HG02870 (cell line): ENCODE measurements at regions not wholly inside any gene's neighbourhood (a gene's known extent, or its start where the extent isn't known, plus 50 kb on each side); places are given as distances from the start of the nearest gene placed in this dataset.
"Not testable (repeated sequence)": the region's sequence is repeated elsewhere in the genome, so short reads cannot be mapped to it uniquely, and the experiment has no call there.

Experiments used
- ATAC-seq: cut with Tn5 transposase; IDR thresholded peaks from one replicate; pipeline ENCODE4 v1.9.1; 2021; ENCODE audit warnings: mild to moderate bottlenecking, moderate library complexity; ENCODE audit not compliant: unreplicated experiment

- ATAC-seq = not testable (repeated sequence)
Measured at GRCh38 chrX:89539150-89539549, 382.6 kb upstream of the TGIF2LX start.

GRCh38 chrX:89557146-89557545 lies 364.6 kb upstream of the TGIF2LX start:
- not testable (repeated sequence) for ATAC-seq

GRCh38 chrX:89562079-89562478 lies 359.6 kb upstream of the TGIF2LX start:
- not testable (repeated sequence) for ATAC-seq

GRCh38 chrX:89563107-89563506 lies 358.6 kb upstream of the TGIF2LX start:
- ATAC-seq = not testable (repeated sequence)

- not testable (repeated sequence) for ATAC-seq
Measured at GRCh38 chrX:89567787-89568186, 353.9 kb upstream of the TGIF2LX start.

GRCh38 chrX:89581868-89582267 lies 339.8 kb upstream of the TGIF2LX start:
- not testable (repeated sequence) for ATAC-seq

- ATAC-seq = not testable (repeated sequence)
Measured at GRCh38 chrX:89631858-89632257, 289.9 kb upstream of the TGIF2LX start.

GRCh38 chrX:89635887-89636286 lies 285.8 kb upstream of the TGIF2LX start:
- ATAC-seq = not testable (repeated sequence)

- ATAC-seq = not testable (repeated sequence)
Measured at GRCh38 chrX:89658662-89659061, 263.0 kb upstream of the TGIF2LX start.

- not testable (repeated sequence) for ATAC-seq
Measured at GRCh38 chrX:89706481-89706880, 215.2 kb upstream of the TGIF2LX start.

GRCh38 chrX:89707363-89707927 lies 214.3 kb upstream of the TGIF2LX start:
- ATAC-seq = not testable (repeated sequence)

GRCh38 chrX:89734367-89734766 lies 187.3 kb upstream of the TGIF2LX start:
- not testable (repeated sequence) for ATAC-seq

- ATAC-seq = not testable (repeated sequence)
Measured at GRCh38 chrX:89756466-89756865, 165.2 kb upstream of the TGIF2LX start.

GRCh38 chrX:89757767-89758166 lies 163.9 kb upstream of the TGIF2LX start:
- ATAC-seq = peak; percentile 59

- not testable (repeated sequence) for ATAC-seq
Measured at GRCh38 chrX:89759076-89759685, 162.5 kb upstream of the TGIF2LX start.

GRCh38 chrX:89771639-89772038 lies 150.1 kb upstream of the TGIF2LX start:
- ATAC-seq = not testable (repeated sequence)

- ATAC-seq = not testable (repeated sequence)
Measured at GRCh38 chrX:89811440-89811839, 110.3 kb upstream of the TGIF2LX start.

- ATAC-seq = not testable (repeated sequence)
Measured at GRCh38 chrX:89839723-89840122, 82.0 kb upstream of the TGIF2LX start.

- ATAC-seq = peak; percentile 98
Measured at GRCh38 chrX:89871662-89872061, 50.0 kb upstream of the TGIF2LX start.
